PC-3 (cell line): ENCODE measurements at regions not wholly inside any gene's neighbourhood (a gene's known extent, or its start where the extent isn't known, plus 50 kb on each side); places are given as distances from the start of the nearest gene placed in this dataset.

ENCODE experiments used
- EZH2 ChIP-seq: fragments of 300-600 bp; sonication (generic); IDR thresholded peaks from one replicate; pipeline ENCODE4 v1.6.1; 2017; ENCODE audit warnings: antibody characterized with exemption, mild to moderate bottlenecking, low read length; ENCODE audit not compliant: unreplicated experiment
- EZH2phosphoT487 ChIP-seq: fragments of 300-600 bp; sonication (generic); IDR thresholded peaks from 2 replicates; pipeline ENCODE4 v1.6.1; 2018; ENCODE audit warnings: mild to moderate bottlenecking, antibody characterized with exemption, low read length, borderline replicate concordance
- TF ChIP-seq, protein P1 (sequence below): fragments of 300-600 bp; sonication (generic); conservative IDR thresholded peaks from 2 replicates; pipeline ENCODE4 v1.5.1; 2017; ENCODE audit warnings: antibody characterized with exemption, low read depth, mild to moderate bottlenecking, low read length

GRCh38 chrX:25156323-25156722 is 140.6 kb upstream of the ARX start:
- TF ChIP-seq, protein P1, sequence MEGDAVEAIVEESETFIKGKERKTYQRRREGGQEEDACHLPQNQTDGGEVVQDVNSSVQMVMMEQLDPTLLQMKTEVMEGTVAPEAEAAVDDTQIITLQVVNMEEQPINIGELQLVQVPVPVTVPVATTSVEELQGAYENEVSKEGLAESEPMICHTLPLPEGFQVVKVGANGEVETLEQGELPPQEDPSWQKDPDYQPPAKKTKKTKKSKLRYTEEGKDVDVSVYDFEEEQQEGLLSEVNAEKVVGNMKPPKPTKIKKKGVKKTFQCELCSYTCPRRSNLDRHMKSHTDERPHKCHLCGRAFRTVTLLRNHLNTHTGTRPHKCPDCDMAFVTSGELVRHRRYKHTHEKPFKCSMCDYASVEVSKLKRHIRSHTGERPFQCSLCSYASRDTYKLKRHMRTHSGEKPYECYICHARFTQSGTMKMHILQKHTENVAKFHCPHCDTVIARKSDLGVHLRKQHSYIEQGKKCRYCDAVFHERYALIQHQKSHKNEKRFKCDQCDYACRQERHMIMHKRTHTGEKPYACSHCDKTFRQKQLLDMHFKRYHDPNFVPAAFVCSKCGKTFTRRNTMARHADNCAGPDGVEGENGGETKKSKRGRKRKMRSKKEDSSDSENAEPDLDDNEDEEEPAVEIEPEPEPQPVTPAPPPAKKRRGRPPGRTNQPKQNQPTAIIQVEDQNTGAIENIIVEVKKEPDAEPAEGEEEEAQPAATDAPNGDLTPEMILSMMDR = no peak
- TF ChIP-seq EZH2 (no peak), EZH2phosphoT487 (no peak)
